ENCODE measurements at regions not wholly inside any gene's neighbourhood (a gene's known extent, or its start where the extent isn't known, plus 50 kb on each side); places are given as distances from the start of the nearest gene placed in this dataset.

DNA sequence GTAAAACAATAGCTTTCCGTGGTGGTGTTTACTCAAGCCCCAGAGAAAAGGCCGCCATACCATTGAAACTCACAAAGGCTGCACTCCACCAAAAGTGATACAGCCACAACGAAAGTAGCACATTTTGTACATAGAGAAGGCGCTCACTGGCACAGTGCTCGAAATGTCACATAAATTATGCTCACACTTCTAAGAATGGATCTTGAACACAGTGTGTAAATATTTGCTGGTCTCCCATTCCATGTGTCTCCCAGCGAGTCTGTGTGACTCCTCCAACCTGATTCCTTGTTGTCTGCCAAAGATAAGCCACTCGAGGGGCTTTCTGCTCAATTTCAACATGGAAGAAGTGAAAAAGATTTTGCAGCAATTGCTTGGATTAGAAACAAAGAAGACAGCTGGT lies 234.0 kb upstream of the VCX3A start:
- Histone ChIP-seq H2AFZ (ENCODE audit: control insufficient read depth, low read length) (no peak overlapping the region), H3K9me1 (ENCODE audit: control insufficient read depth, extremely low read depth, insufficient read depth, low read length) (no peaks in the 10 kb centered on the region), H3K4me2 (ENCODE audit: control insufficient read depth, extremely low read depth, insufficient read depth, low read depth, low read length) (no peak overlapping the region), H3K9me3 (ENCODE audit: control insufficient read depth, low read depth, low read length) (no peaks in the 10 kb centered on the region), H3K27me3 (ENCODE audit: control insufficient read depth, extremely low read depth, insufficient read depth, low read length) (no peaks in the 10 kb centered on the region), H3K4me3 (ENCODE audit: control insufficient read depth in 2 of 3, extremely low read depth in 1 of 3, insufficient read depth in 2 of 3, low read depth in 1 of 3, low read length in 3 of 3) (no peak overlapping the region), H3K27ac (ENCODE audit: control insufficient read depth, insufficient read depth, low read length) (no peak overlapping the region), H3K36me3 (ENCODE audit: control insufficient read depth in 2 of 2, extremely low read depth in 1 of 2, insufficient read depth in 2 of 2, low read length in 2 of 2) (no peaks in the 10 kb centered on the region), H3K4me1 (ENCODE audit: control insufficient read depth, extremely low read depth, insufficient read depth, low read length) (no peaks in the 10 kb centered on the region), H3K79me2 (ENCODE audit: control insufficient read depth, insufficient read depth, low read length) (no peaks in the 10 kb centered on the region), H3K9ac (ENCODE audit: control insufficient read depth, extremely low read depth, insufficient read depth, low read length) (no peak overlapping the region), H4K20me1 (ENCODE audit: control insufficient read depth, extremely low read depth, insufficient read depth, low read length) (no peaks in the 10 kb centered on the region)
- no peak for FAIRE-seq
- no peak for DNase-seq (ENCODE audit: low read depth, low spot score)
- dilution Hi-C loops (cut with MboI; ENCODE audit: extremely low pct_ligation_motif_present, low sequenced_read_pairs): no loop called here
- TF ChIP-seq, protein P1, sequence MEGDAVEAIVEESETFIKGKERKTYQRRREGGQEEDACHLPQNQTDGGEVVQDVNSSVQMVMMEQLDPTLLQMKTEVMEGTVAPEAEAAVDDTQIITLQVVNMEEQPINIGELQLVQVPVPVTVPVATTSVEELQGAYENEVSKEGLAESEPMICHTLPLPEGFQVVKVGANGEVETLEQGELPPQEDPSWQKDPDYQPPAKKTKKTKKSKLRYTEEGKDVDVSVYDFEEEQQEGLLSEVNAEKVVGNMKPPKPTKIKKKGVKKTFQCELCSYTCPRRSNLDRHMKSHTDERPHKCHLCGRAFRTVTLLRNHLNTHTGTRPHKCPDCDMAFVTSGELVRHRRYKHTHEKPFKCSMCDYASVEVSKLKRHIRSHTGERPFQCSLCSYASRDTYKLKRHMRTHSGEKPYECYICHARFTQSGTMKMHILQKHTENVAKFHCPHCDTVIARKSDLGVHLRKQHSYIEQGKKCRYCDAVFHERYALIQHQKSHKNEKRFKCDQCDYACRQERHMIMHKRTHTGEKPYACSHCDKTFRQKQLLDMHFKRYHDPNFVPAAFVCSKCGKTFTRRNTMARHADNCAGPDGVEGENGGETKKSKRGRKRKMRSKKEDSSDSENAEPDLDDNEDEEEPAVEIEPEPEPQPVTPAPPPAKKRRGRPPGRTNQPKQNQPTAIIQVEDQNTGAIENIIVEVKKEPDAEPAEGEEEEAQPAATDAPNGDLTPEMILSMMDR (optimal IDR thresholded peaks at IDR 0.05 in 1 of 3, IDR thresholded peaks at IDR 0.05 in 1 of 3, conservative IDR thresholded peaks at IDR 0.05 in 1 of 3; ENCODE audit: extremely low read depth in 1 of 3, insufficient read depth in 2 of 3, low read length in 3 of 3): no peak

DNA sequence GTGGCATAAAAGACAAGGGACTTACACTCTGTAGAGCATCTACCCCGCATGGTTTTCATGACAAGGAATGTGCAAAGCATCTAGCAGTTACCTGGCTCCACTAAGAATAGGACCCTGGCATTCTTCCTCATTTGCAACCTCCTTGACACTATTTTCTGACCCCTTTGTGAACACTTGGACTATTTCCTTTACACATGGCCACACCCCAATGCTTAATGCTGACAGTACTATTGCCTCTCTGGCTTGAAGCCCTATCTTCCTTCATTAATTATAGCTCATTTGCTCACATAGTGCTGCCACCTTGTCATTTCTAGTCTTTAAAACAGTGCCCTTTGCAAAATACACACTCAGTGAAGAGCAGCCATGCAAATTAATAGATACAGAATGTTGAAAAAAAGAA lies 226.3 kb upstream of the VCX3A start:
- FAIRE-seq: no peak
- Histone ChIP-seq H3K9ac (ENCODE audit: control insufficient read depth, extremely low read depth, insufficient read depth, low read length) (no peak overlapping the region), H3K4me2 (ENCODE audit: control insufficient read depth, extremely low read depth, insufficient read depth, low read depth, low read length) (no peak overlapping the region), H3K9me3 (ENCODE audit: control insufficient read depth, low read depth, low read length) (no peaks in the 10 kb centered on the region), H3K9me1 (ENCODE audit: control insufficient read depth, extremely low read depth, insufficient read depth, low read length) (no peaks in the 10 kb centered on the region), H3K4me3 (ENCODE audit: control insufficient read depth in 2 of 3, extremely low read depth in 1 of 3, insufficient read depth in 2 of 3, low read depth in 1 of 3, low read length in 3 of 3) (no peak overlapping the region), H3K4me1 (ENCODE audit: control insufficient read depth, extremely low read depth, insufficient read depth, low read length) (no peaks in the 10 kb centered on the region), H4K20me1 (ENCODE audit: control insufficient read depth, extremely low read depth, insufficient read depth, low read length) (no peaks in the 10 kb centered on the region), H3K36me3 (ENCODE audit: control insufficient read depth in 2 of 2, extremely low read depth in 1 of 2, insufficient read depth in 2 of 2, low read length in 2 of 2) (no peaks in the 10 kb centered on the region), H2AFZ (ENCODE audit: control insufficient read depth, low read length) (no peak overlapping the region), H3K27ac (ENCODE audit: control insufficient read depth, insufficient read depth, low read length) (no peak overlapping the region), H3K27me3 (ENCODE audit: control insufficient read depth, extremely low read depth, insufficient read depth, low read length) (no peaks in the 10 kb centered on the region), H3K79me2 (ENCODE audit: control insufficient read depth, insufficient read depth, low read length) (no peaks in the 10 kb centered on the region)
- dilution Hi-C loops (cut with MboI; ENCODE audit: extremely low pct_ligation_motif_present, low sequenced_read_pairs): no loop called here
- TF ChIP-seq EZH2 (IDR thresholded peaks at IDR 0.05; ENCODE audit: low read length): no peak
- TF ChIP-seq, protein P1 (optimal IDR thresholded peaks at IDR 0.05 in 1 of 3, IDR thresholded peaks at IDR 0.05 in 1 of 3, conservative IDR thresholded peaks at IDR 0.05 in 1 of 3; ENCODE audit: extremely low read depth in 1 of 3, insufficient read depth in 2 of 3, low read length in 3 of 3): no peak
- no peak for DNase-seq (ENCODE audit: low read depth, low spot score)

All from keratinocyte (primary cell).